GM19043 (cell line): ENCODE measurements at regions not wholly inside any gene's neighbourhood (a gene's known extent, or its start where the extent isn't known, plus 50 kb on each side); places are given as distances from the start of the nearest gene placed in this dataset.
"Not testable (repeated sequence)": the region's sequence is repeated elsewhere in the genome, so short reads cannot be mapped to it uniquely, and the experiment has no call there.

ENCODE experiments used
- ATAC-seq: cut with Tn5 transposase; IDR thresholded peaks from one replicate; pipeline ENCODE4 v1.9.1; 2021; ENCODE audit warnings: low read depth; ENCODE audit not compliant: unreplicated experiment

- ATAC-seq: no peak
These were observed 404.3 kb downstream of the HLX start for GRCh38 chr1:221283532-221283931.

GRCh38 chr1:221284028-221284427 is 404.8 kb downstream of the HLX start:
- no peak for ATAC-seq

GRCh38 chr1:221284991-221285390 is 405.7 kb downstream of the HLX start:
- ATAC-seq: not testable (repeated sequence)

- not testable (repeated sequence) for ATAC-seq
These were observed 406.4 kb downstream of the HLX start for GRCh38 chr1:221285458-221286210.

- ATAC-seq: no peak
These were observed 407.2 kb downstream of the HLX start for GRCh38 chr1:221286399-221286798.

- no peak for ATAC-seq
These were observed 409.9 kb downstream of the HLX start for GRCh38 chr1:221289103-221289502.

GRCh38 chr1:221290669-221291068 is 411.4 kb downstream of the HLX start:
- ATAC-seq: no peak

- no peak for ATAC-seq
These were observed 411.9 kb downstream of the HLX start for GRCh38 chr1:221291113-221291512.

GRCh38 chr1:221292652-221293051 is 413.4 kb downstream of the HLX start:
- ATAC-seq: no peak

GRCh38 chr1:221294242-221294641 is 415.0 kb downstream of the HLX start:
- ATAC-seq: no peak

GRCh38 chr1:221302357-221302756 is 423.1 kb downstream of the HLX start:
- no peak for ATAC-seq

- ATAC-seq: no peak
These were observed 423.6 kb downstream of the HLX start for GRCh38 chr1:221302810-221303209.

GRCh38 chr1:221303623-221304022 is 424.4 kb downstream of the HLX start:
- no peak for ATAC-seq

GRCh38 chr1:221306239-221306638 is 427.0 kb downstream of the HLX start:
- no peak for ATAC-seq

- no peak for ATAC-seq
These were observed 429.6 kb downstream of the HLX start for GRCh38 chr1:221308534-221309511.

- no peak for ATAC-seq
These were observed 430.5 kb downstream of the HLX start for GRCh38 chr1:221309723-221310122.

GRCh38 chr1:221310180-221310579 is 430.9 kb downstream of the HLX start:
- no peak for ATAC-seq

GRCh38 chr1:221315330-221315729 is 426.6 kb downstream of the DUSP10 start:
- no peak for ATAC-seq

GRCh38 chr1:221316491-221317056 is 425.3 kb downstream of the DUSP10 start:
- ATAC-seq: no peak

GRCh38 chr1:221317537-221317936 is 424.4 kb downstream of the DUSP10 start:
- no peak for ATAC-seq

GRCh38 chr1:221327954-221328353 is 413.9 kb downstream of the DUSP10 start:
- ATAC-seq: no peak
